Motor neuron (in vitro differentiated cells): ENCODE measurements at regions not wholly inside any gene's neighbourhood (a gene's known extent, or its start where the extent isn't known, plus 50 kb on each side); places are given as distances from the start of the nearest gene placed in this dataset.

Experiments used
- ATAC-seq, 8 experiments: fragments of 200-7000 bp; cut with Tn5 transposase; replicated peaks in 6 of 8; 2 replicates each; pipeline ENCODE4 v1.8.0; 2021; ENCODE audit warnings: mild to moderate bottlenecking in 8 of 8, moderate library complexity in 8 of 8
- H3K27ac ChIP-seq, 2 donors: fragments of 250-450 bp; sonication (Bioruptor Pico); 2 replicates each; pipeline ENCODE4 v1.9.0; 2021; ENCODE audit warnings: antibody characterized with exemption in 2 of 2, mild to moderate bottlenecking in 2 of 2, moderate library complexity in 1 of 2
- H3K4me1 ChIP-seq, 2 donors: fragments of 250-450 bp; sonication (Bioruptor Pico); replicated peaks in 1 of 2; 2 replicates each; pipeline ENCODE4 v1.6.1; 2021; ENCODE audit warnings: antibody characterized with exemption in 2 of 2, mild to moderate bottlenecking in 2 of 2, moderate library complexity in 1 of 2
- H3K4me3 ChIP-seq, 5 donors: fragments of 250-450 bp; sonication (Bioruptor Pico); 2 replicates each; pipeline ENCODE4 v1.9.0; 2021; ENCODE audit warnings: antibody characterized with exemption in 5 of 5, mild to moderate bottlenecking in 5 of 5, moderate library complexity in 4 of 5
- WGBS, 10 experiments: fragments of 450-650 bp; shearing (Covaris generic); methylation state at CpG; one replicate each; pipeline ENCODE4 v1.0.0; 2022; 5-methylcytosine and 5-hydroxymethylcytosine counted together
- in situ Hi-C, 9 experiments: fragments of 400-800 bp; cut with MboI; loops; one replicate each; pipeline ENCODE4 v1.15.0; 2021; ENCODE audit warnings: low sequenced_read_pairs in 9 of 9, low pct_unique_long_range_greater_than_20kb in 2 of 9; ENCODE audit not compliant: unreplicated experiment in 9 of 9

- in situ Hi-C loops = no loop called here
- Histone ChIP-seq H3K27ac (no peak overlapping the region), H3K4me1 (peaks cover 9 to 15% of the 10 kb centered on the region in 2 donors), H3K4me3 (no peak overlapping the region)
- WGBS, 10 experiments = 45 to 100% (median 83%) methylated on average over 1 to 7 of the region's 11 CpGs; no CpG with 5 or more reads in 3 of the 10 experiments
- ATAC-seq = no peak
Observed at GRCh38 chr20:61024390-61024789, 227.7 kb upstream of the CDH4 start.

- in situ Hi-C loops = no loop called here
- ATAC-seq = no peak
- Histone ChIP-seq H3K4me3 (no peak overlapping the region), H3K4me1 (peaks cover 9 to 15% of the 10 kb centered on the region in 2 donors), H3K27ac (no peak overlapping the region)
- 47 to 100% (median 84%) methylated on average over 1 to 10 of the region's 10 CpGs for WGBS, 10 experiments
Observed at GRCh38 chr20:61025536-61025935, 226.5 kb upstream of the CDH4 start.

- Histone ChIP-seq H3K27ac (no peak overlapping the region), H3K4me1 (peaks cover 9 to 15% of the 10 kb centered on the region in 2 donors), H3K4me3 (no peak overlapping the region)
- in situ Hi-C loops = no loop called here
- 8 to 100% (median 76%) methylated on average over 2 to 6 of the region's 6 CpGs for WGBS, 10 experiments
- ATAC-seq = no peak
Observed at GRCh38 chr20:61026173-61026572, 225.9 kb upstream of the CDH4 start.

- in situ Hi-C loops = no loop called here
- Histone ChIP-seq H3K27ac (no peak overlapping the region), H3K4me1 (peaks cover 9 to 15% of the 10 kb centered on the region in 2 donors), H3K4me3 (no peak overlapping the region)
- no peak for ATAC-seq
- 0 to 87% (median 55%) methylated on average over 1 to 5 of the region's 5 CpGs; no CpG with 5 or more reads in 1 of the 10 experiments for WGBS, 10 experiments
Observed at GRCh38 chr20:61026731-61027130, 225.3 kb upstream of the CDH4 start.

GRCh38 chr20:61027218-61027617 is 224.8 kb upstream of the CDH4 start:
- no peak for ATAC-seq

GRCh38 chr20:61030130-61030529 is 221.9 kb upstream of the CDH4 start:
- H3K27ac ChIP-seq = no peak overlapping the region
- no peak overlapping the region for H3K4me3 ChIP-seq
- peaks cover 9 to 15% of the 10 kb centered on the region in 2 donors for H3K4me1 ChIP-seq
- ATAC-seq = no peak
- in situ Hi-C loops = no loop called here

More at GRCh38 chr20:61027218-61027617, 224.8 kb upstream of the CDH4 start:
- WGBS, 10 experiments = 5 to 83% (median 35%) methylated on average over 2 to 4 of the region's 4 CpGs
- in situ Hi-C loops = no loop called here
- no peak overlapping the region for H3K4me3 ChIP-seq
- H3K4me1 ChIP-seq = peaks cover 9 to 15% of the 10 kb centered on the region in 2 donors
- no peak overlapping the region for H3K27ac ChIP-seq

- Histone ChIP-seq H3K4me1 (peaks cover 9 to 15% of the 10 kb centered on the region in 2 donors), H3K4me3 (no peak overlapping the region), H3K27ac (no peak overlapping the region)
- WGBS, 10 experiments = 80 to 100% methylated on average over 1 of the region's 10 CpGs; no CpG with 5 or more reads in 8 of the 10 experiments
- no peak for ATAC-seq
- in situ Hi-C loops = no loop called here
Observed at GRCh38 chr20:61031101-61031830, 220.8 kb upstream of the CDH4 start.

- 0 to 84% (median 67%) methylated on average over 1 to 3 of the region's 3 CpGs; no CpG with 5 or more reads in 1 of the 10 experiments for WGBS, 10 experiments
- Histone ChIP-seq H3K27ac (no peak overlapping the region), H3K4me1 (no peaks in the 10 kb centered on the region), H3K4me3 (no peak overlapping the region)
- no peak for ATAC-seq
- in situ Hi-C loops = no loop called here
Observed at GRCh38 chr20:61037498-61037897, 214.6 kb upstream of the CDH4 start.

- in situ Hi-C loops = no loop called here
- 0 to 100% (median 72%) methylated on average over 1 of the region's 4 CpGs; no CpG with 5 or more reads in 4 of the 10 experiments for WGBS, 10 experiments
- no peak for ATAC-seq
Observed at GRCh38 chr20:61041481-61041880, 210.6 kb upstream of the CDH4 start.

GRCh38 chr20:61042506-61043385 is 209.3 kb upstream of the CDH4 start:
- ATAC-seq = peak in 3 of 8 experiments; percentile 33 to 39 (median 34)
- H3K27ac ChIP-seq = no peak overlapping the region
- no peak overlapping the region for H3K4me3 ChIP-seq
- in situ Hi-C loops = no loop called here
- no peaks in the 10 kb centered on the region for H3K4me1 ChIP-seq
- WGBS, 10 experiments = 8 to 81% (median 67%) methylated on average over 1 to 21 of the region's 25 CpGs; no CpG with 5 or more reads in 1 of the 10 experiments

More at GRCh38 chr20:61041481-61041880, 210.6 kb upstream of the CDH4 start:
- Histone ChIP-seq H3K4me3 (no peak overlapping the region), H3K27ac (no peak overlapping the region), H3K4me1 (no peaks in the 10 kb centered on the region)

- no peak overlapping the region for H3K27ac ChIP-seq
- WGBS, 10 experiments = 0 to 100% (median 70%) methylated on average over 2 to 4 of the region's 9 CpGs; no CpG with 5 or more reads in 5 of the 10 experiments
- no peaks in the 10 kb centered on the region for H3K4me1 ChIP-seq
- no peak for ATAC-seq
- H3K4me3 ChIP-seq = no peak overlapping the region
- in situ Hi-C loops = no loop called here
Observed at GRCh38 chr20:61043681-61044080, 208.4 kb upstream of the CDH4 start.

- no peak overlapping the region for H3K4me3 ChIP-seq
- no peaks in the 10 kb centered on the region for H3K4me1 ChIP-seq
- peak in 1 of 8 experiments; percentile 39 for ATAC-seq
- in situ Hi-C loops = no loop called here
- WGBS, 10 experiments = 0 to 83% (median 20%) methylated on average over 1 to 3 of the region's 4 CpGs; no CpG with 5 or more reads in 5 of the 10 experiments
- H3K27ac ChIP-seq = no peak overlapping the region
Observed at GRCh38 chr20:61044499-61044898, 207.6 kb upstream of the CDH4 start.

- 7 to 92% (median 77%) methylated on average over 1 of the region's 1 CpG for WGBS, 10 experiments
- Histone ChIP-seq H3K4me3 (no peak overlapping the region), H3K27ac (no peak overlapping the region), H3K4me1 (no peaks in the 10 kb centered on the region)
- ATAC-seq = no peak
- in situ Hi-C loops = no loop called here
Observed at GRCh38 chr20:61045091-61045490, 207.0 kb upstream of the CDH4 start.
